ENCODE measurements at regions not wholly inside any gene's neighbourhood (a gene's known extent, or its start where the extent isn't known, plus 50 kb on each side); places are given as distances from the start of the nearest gene placed in this dataset.

- 80% methylated on average over 1 of the region's 1 CpG for WGBS
- H3K4me3 ChIP-seq, result no peak overlapping the region
- H3K27ac ChIP-seq, result no peak overlapping the region
- DNase-seq (ENCODE audit: low spot score in 2 of 2), result no peak
- H3K36me3 ChIP-seq, result no peaks in the 10 kb centered on the region
- H3K9me3 ChIP-seq, result no peaks in the 10 kb centered on the region
- H3K27me3 ChIP-seq, result no peaks in the 10 kb centered on the region
- no peak for TF ChIP-seq POLR2A (IDR thresholded peaks at IDR 0.05)
- no peak for TF ChIP-seq POLR2AphosphoS5 (IDR thresholded peaks at IDR 0.05)
- no peak for TF ChIP-seq CTCF (IDR thresholded peaks at IDR 0.05)
- no peak for TF ChIP-seq EP300 (IDR thresholded peaks at IDR 0.05)
- no peaks in the 10 kb centered on the region for H3K4me1 ChIP-seq
These were observed 389.2 kb downstream of the ADAM29 start for GRCh38 chr4:175307326-175307725.

GRCh38 chr4:175308236-175308635 lies 390.1 kb downstream of the ADAM29 start:
- H3K27ac ChIP-seq, result no peak overlapping the region
- no peak for DNase-seq (ENCODE audit: low spot score in 2 of 2)
- H3K9me3 ChIP-seq, result no peaks in the 10 kb centered on the region
- H3K4me1 ChIP-seq, result no peaks in the 10 kb centered on the region
- no peaks in the 10 kb centered on the region for H3K27me3 ChIP-seq
- no peaks in the 10 kb centered on the region for H3K36me3 ChIP-seq
- TF ChIP-seq EP300 (IDR thresholded peaks at IDR 0.05) (no peak), CTCF (IDR thresholded peaks at IDR 0.05) (no peak), POLR2A (IDR thresholded peaks at IDR 0.05) (no peak), POLR2AphosphoS5 (IDR thresholded peaks at IDR 0.05) (no peak)
- H3K4me3 ChIP-seq, result no peak overlapping the region
- 76% methylated on average over 5 of the region's 5 CpGs for WGBS

- H3K36me3 ChIP-seq, result no peaks in the 10 kb centered on the region
- H3K9me3 ChIP-seq, result no peaks in the 10 kb centered on the region
- no peaks in the 10 kb centered on the region for H3K27me3 ChIP-seq
- 74% methylated on average over 3 of the region's 3 CpGs for WGBS
- no peak for DNase-seq (ENCODE audit: low spot score in 2 of 2)
- no peak for TF ChIP-seq POLR2A (IDR thresholded peaks at IDR 0.05)
- no peak for TF ChIP-seq EP300 (IDR thresholded peaks at IDR 0.05)
- no peak for TF ChIP-seq CTCF (IDR thresholded peaks at IDR 0.05)
- TF ChIP-seq POLR2AphosphoS5 (IDR thresholded peaks at IDR 0.05), result no peak
- H3K4me1 ChIP-seq, result no peaks in the 10 kb centered on the region
- H3K4me3 ChIP-seq, result no peak overlapping the region
- no peak overlapping the region for H3K27ac ChIP-seq
These were observed 390.9 kb downstream of the ADAM29 start for GRCh38 chr4:175309041-175309440.

GRCh38 chr4:175325230-175325629 lies 407.1 kb downstream of the ADAM29 start:
- WGBS, result 93% methylated on average over 5 of the region's 5 CpGs

GRCh38 chr4:175326796-175327195 lies 408.6 kb downstream of the ADAM29 start:
- no peak for DNase-seq (ENCODE audit: low spot score in 2 of 2)
- no peak overlapping the region for H3K4me3 ChIP-seq
- H3K27ac ChIP-seq, result no peak overlapping the region
- H3K27me3 ChIP-seq, result no peaks in the 10 kb centered on the region
- TF ChIP-seq EP300 (IDR thresholded peaks at IDR 0.05) (no peak), POLR2AphosphoS5 (IDR thresholded peaks at IDR 0.05) (no peak), CTCF (IDR thresholded peaks at IDR 0.05) (no peak), POLR2A (IDR thresholded peaks at IDR 0.05) (no peak)
- WGBS, result 74% methylated on average over 3 of the region's 3 CpGs
- H3K4me1 ChIP-seq, result no peaks in the 10 kb centered on the region
- H3K36me3 ChIP-seq, result no peaks in the 10 kb centered on the region
- H3K9me3 ChIP-seq, result no peaks in the 10 kb centered on the region

More at GRCh38 chr4:175325230-175325629, 407.1 kb downstream of the ADAM29 start:
- Histone ChIP-seq H3K27ac (no peak overlapping the region), H3K27me3 (no peaks in the 10 kb centered on the region), H3K36me3 (no peaks in the 10 kb centered on the region), H3K9me3 (no peaks in the 10 kb centered on the region), H3K4me1 (no peaks in the 10 kb centered on the region), H3K4me3 (no peak overlapping the region)
- TF ChIP-seq EP300 (IDR thresholded peaks at IDR 0.05), result no peak
- TF ChIP-seq POLR2AphosphoS5 (IDR thresholded peaks at IDR 0.05), result no peak
- TF ChIP-seq POLR2A (IDR thresholded peaks at IDR 0.05), result no peak
- no peak for TF ChIP-seq CTCF (IDR thresholded peaks at IDR 0.05)
- no peak for DNase-seq (ENCODE audit: low spot score in 2 of 2)
